Chondrocyte (in vitro differentiated cells): ENCODE measurements at regions not wholly inside any gene's neighbourhood (a gene's known extent, or its start where the extent isn't known, plus 50 kb on each side); places are given as distances from the start of the nearest gene placed in this dataset.

Source experiments
- DNase-seq: peaks from one replicate; pipeline ENCODE4 v3.0.0; 2021; ENCODE audit warnings: mixed read lengths, low spot score
- H3K27ac Mint-ChIP-seq: one replicate; pipeline ENCODE4 v1.8.0; 2021; ENCODE audit warnings: mild to moderate bottlenecking, moderate library complexity, mixed read lengths; ENCODE audit not compliant: unreplicated experiment
- H3K27me3 Mint-ChIP-seq: 2 replicates; pipeline ENCODE4 v1.8.0; 2021; ENCODE audit warnings: low read depth, mixed read lengths
- H3K36me3 Mint-ChIP-seq: 2 replicates; pipeline ENCODE4 v1.8.0; 2021; ENCODE audit warnings: low read depth, mixed read lengths
- H3K4me1 Mint-ChIP-seq: 2 replicates; pipeline ENCODE4 v1.8.0; 2021; ENCODE audit warnings: low read depth, mild to moderate bottlenecking, mixed read lengths
- H3K4me3 Mint-ChIP-seq: one replicate; pipeline ENCODE4 v1.8.0; 2021; ENCODE audit warnings: mild to moderate bottlenecking, moderate library complexity, mixed read lengths; ENCODE audit not compliant: unreplicated experiment
- H3K9me3 Mint-ChIP-seq: 2 replicates; pipeline ENCODE4 v1.8.0; 2021; ENCODE audit warnings: low read depth, mixed read lengths
- CTCF ChIP-seq: fragments of 200-600 bp; sonication (generic); IDR thresholded peaks from 2 replicates; pipeline ENCODE4 v1.5.0; 2021; ENCODE audit warnings: antibody characterized with exemption, mild to moderate bottlenecking, moderate library complexity

GRCh38 chr2:183614799-183615435 lies 490.7 kb downstream of the NUP35 start:
- peaks cover 6% of the 10 kb centered on the region for H3K4me1 Mint-ChIP-seq
- TF ChIP-seq CTCF: no peak
- peaks cover 4% of the 10 kb centered on the region for H3K36me3 Mint-ChIP-seq
- no peak for DNase-seq
- peaks cover 27% of the 10 kb centered on the region for H3K9me3 Mint-ChIP-seq
- no peak overlapping the region for H3K27ac Mint-ChIP-seq
- H3K4me3 Mint-ChIP-seq: no peak overlapping the region
- H3K27me3 Mint-ChIP-seq: peaks cover 5% of the 10 kb centered on the region

- no peak for TF ChIP-seq CTCF
- DNase-seq: no peak
- Mint-ChIP-seq H3K4me1 (no peaks in the 10 kb centered on the region), H3K27ac (no peak overlapping the region), H3K9me3 (peaks cover 22% of the 10 kb centered on the region), H3K27me3 (peaks cover 2% of the 10 kb centered on the region), H3K4me3 (no peak overlapping the region), H3K36me3 (peaks cover 3% of the 10 kb centered on the region)
These were observed 499.0 kb downstream of the NUP35 start for GRCh38 chr2:183623227-183623626.

- Mint-ChIP-seq H3K27me3 (peaks cover 12% of the 10 kb centered on the region), H3K4me1 (no peaks in the 10 kb centered on the region), H3K36me3 (no peaks in the 10 kb centered on the region), H3K4me3 (no peak overlapping the region), H3K9me3 (no peaks in the 10 kb centered on the region), H3K27ac (no peak overlapping the region)
- DNase-seq: no peak
- no peak for TF ChIP-seq CTCF
These were observed 506.7 kb downstream of the NUP35 start for GRCh38 chr2:183630964-183631363.

GRCh38 chr2:183656121-183656520 lies 531.9 kb downstream of the NUP35 start:
- H3K36me3 Mint-ChIP-seq: no peaks in the 10 kb centered on the region
- no peaks in the 10 kb centered on the region for H3K4me1 Mint-ChIP-seq
- peaks cover 4% of the 10 kb centered on the region for H3K27me3 Mint-ChIP-seq
- no peak for DNase-seq
- H3K9me3 Mint-ChIP-seq: no peaks in the 10 kb centered on the region
- no peak for TF ChIP-seq CTCF
- H3K27ac Mint-ChIP-seq: no peak overlapping the region
- no peak overlapping the region for H3K4me3 Mint-ChIP-seq

GRCh38 chr2:183665425-183665824 lies 541.2 kb downstream of the NUP35 start:
- Mint-ChIP-seq H3K36me3 (no peaks in the 10 kb centered on the region), H3K27ac (no peak overlapping the region), H3K4me1 (peaks cover 12% of the 10 kb centered on the region), H3K9me3 (no peaks in the 10 kb centered on the region), H3K4me3 (no peak overlapping the region), H3K27me3 (peaks cover 2% of the 10 kb centered on the region)
- TF ChIP-seq CTCF: no peak
- no peak for DNase-seq
